ENCODE measurements at regions not wholly inside any gene's neighbourhood (a gene's known extent, or its start where the extent isn't known, plus 50 kb on each side); places are given as distances from the start of the nearest gene placed in this dataset.

- H3K27ac ChIP-seq (ENCODE audit: low read depth, low read length, poor library complexity, severe bottlenecking) = no peak overlapping the region
- ChIA-PET POLR2A (interaction anchor here (1.4 kb wide), 1 partner anchor 11 kb away, joined by 3 read pairs; no protein-coding TSS in a partner anchor), CTCF (ENCODE audit: unreplicated experiment) (no interaction called here)
- intact Hi-C loops (cut with micrococcal nuclease; ENCODE audit: unreplicated experiment) = no loop called here
- H3K79me2 ChIP-seq (ENCODE audit: insufficient read depth, low read depth, low read length) = no peaks in the 10 kb centered on the region
- no peak for DNase-seq (ENCODE audit: low spot score)
- H3K4me2 ChIP-seq (ENCODE audit: low read length) = no peak overlapping the region
- H3K36me3 ChIP-seq (ENCODE audit: insufficient read depth, low read length) = no peaks in the 10 kb centered on the region
- no peak for TF ChIP-seq EZH2phosphoT487 (IDR thresholded peaks at IDR 0.05; ENCODE audit: borderline replicate concordance, low read depth, low read length)
- TF ChIP-seq CTCF (conservative IDR thresholded peaks at IDR 0.05; ENCODE audit: low read length) = no peak
- H3K4me3 ChIP-seq (ENCODE audit: low read depth, low read length, poor library complexity, severe bottlenecking) = no peak overlapping the region
- H3K4me1 ChIP-seq (ENCODE audit: insufficient read depth, low read length, poor library complexity, severe bottlenecking) = peaks cover 2% of the 10 kb centered on the region
- H3K9me3 ChIP-seq (ENCODE audit: low read length) = no peaks in the 10 kb centered on the region
- H4K20me1 ChIP-seq (ENCODE audit: insufficient read depth, low read length) = no peaks in the 10 kb centered on the region
- no TSS peak for BruUV-seq (replicated peaks)
- H2AFZ ChIP-seq (ENCODE audit: low read length) = no peak overlapping the region
- no peaks in the 10 kb centered on the region for H3K9me2 ChIP-seq (ENCODE audit: insufficient read depth, low read length)
Observed at GRCh38 chr9:73863924-73864323, 633.2 kb upstream of the RORB start.

- Histone ChIP-seq H3K4me3 (ENCODE audit: low read depth, low read length, poor library complexity, severe bottlenecking) (no peak overlapping the region), H3K36me3 (ENCODE audit: insufficient read depth, low read length) (no peaks in the 10 kb centered on the region), H2AFZ (ENCODE audit: low read length) (no peak overlapping the region), H4K20me1 (ENCODE audit: insufficient read depth, low read length) (no peaks in the 10 kb centered on the region), H3K9me3 (ENCODE audit: low read length) (no peaks in the 10 kb centered on the region), H3K4me2 (ENCODE audit: low read length) (no peak overlapping the region), H3K79me2 (ENCODE audit: insufficient read depth, low read depth, low read length) (no peaks in the 10 kb centered on the region), H3K27ac (ENCODE audit: low read depth, low read length, poor library complexity, severe bottlenecking) (no peak overlapping the region), H3K4me1 (ENCODE audit: insufficient read depth, low read length, poor library complexity, severe bottlenecking) (peaks cover 11% of the 10 kb centered on the region), H3K9me2 (ENCODE audit: insufficient read depth, low read length) (no peaks in the 10 kb centered on the region)
- ChIA-PET CTCF (ENCODE audit: unreplicated experiment) (no interaction called here), POLR2A (interaction anchor here (0.6 to 1.0 kb wide), 5 partner anchors 9 to 1897 kb away, joined by 3 to 6 read pairs (median 3); no protein-coding TSS in a partner anchor)
- intact Hi-C loops (cut with micrococcal nuclease; ENCODE audit: unreplicated experiment) = no loop called here
- BruUV-seq (replicated peaks) = no TSS peak
- TF ChIP-seq EZH2phosphoT487 (IDR thresholded peaks at IDR 0.05; ENCODE audit: borderline replicate concordance, low read depth, low read length) = no peak
- no peak for DNase-seq (ENCODE audit: low spot score)
Observed at GRCh38 chr9:73866451-73866850, 630.7 kb upstream of the RORB start.

GRCh38 chr9:73869264-73869663 lies 627.9 kb upstream of the RORB start:
- ChIA-PET POLR2A (interaction anchor here (0.5 to 1.7 kb wide), 4 partner anchors 9 to 78 kb away, joined by 3 to 6 read pairs (median 3); no protein-coding TSS in a partner anchor), CTCF (ENCODE audit: unreplicated experiment) (no interaction called here)
- TF ChIP-seq EZH2phosphoT487 (IDR thresholded peaks at IDR 0.05; ENCODE audit: borderline replicate concordance, low read depth, low read length) (no peak), CTCF (conservative IDR thresholded peaks at IDR 0.05; ENCODE audit: low read length) (no peak)
- Histone ChIP-seq H3K4me1 (ENCODE audit: insufficient read depth, low read length, poor library complexity, severe bottlenecking) (peaks cover 11% of the 10 kb centered on the region), H3K27ac (ENCODE audit: low read depth, low read length, poor library complexity, severe bottlenecking) (no peak overlapping the region), H3K79me2 (ENCODE audit: insufficient read depth, low read depth, low read length) (no peaks in the 10 kb centered on the region), H3K4me2 (ENCODE audit: low read length) (peak overlapping the region; percentile 49; the same call in 1 of the 2 replicates), H3K4me3 (ENCODE audit: low read depth, low read length, poor library complexity, severe bottlenecking) (no peak overlapping the region), H3K9me2 (ENCODE audit: insufficient read depth, low read length) (no peaks in the 10 kb centered on the region), H4K20me1 (ENCODE audit: insufficient read depth, low read length) (no peaks in the 10 kb centered on the region), H2AFZ (ENCODE audit: low read length) (peak overlapping the region; percentile 48; the same call in 1 of the 2 replicates), H3K9me3 (ENCODE audit: low read length) (no peaks in the 10 kb centered on the region), H3K36me3 (ENCODE audit: insufficient read depth, low read length) (no peaks in the 10 kb centered on the region)
- DNase-seq (ENCODE audit: low spot score) = peak; percentile 75
- intact Hi-C loops (cut with micrococcal nuclease; ENCODE audit: unreplicated experiment) = no loop called here
- no TSS peak for BruUV-seq (replicated peaks)

All from OCI-LY7 (cell line).